AG10803 (cell line): ENCODE measurements at regions not wholly inside any gene's neighbourhood (a gene's known extent, or its start where the extent isn't known, plus 50 kb on each side); places are given as distances from the start of the nearest gene placed in this dataset.

Source experiments
- DNase-seq: peaks from one replicate; pipeline ENCODE4 v3.0.0; 2010; ENCODE audit warnings: low read depth
- H3K4me3 ChIP-seq: 2 replicates; pipeline ENCODE4 v1.5.1; 2011; ENCODE audit warnings: mild to moderate bottlenecking, low read length, control low read depth
- TF ChIP-seq, protein P1 (sequence below): conservative IDR thresholded peaks from 2 replicates; pipeline ENCODE4 v1.5.1; 2011; ENCODE audit warnings: mild to moderate bottlenecking, low read length, control low read depth, inconsistent platforms

DNA sequence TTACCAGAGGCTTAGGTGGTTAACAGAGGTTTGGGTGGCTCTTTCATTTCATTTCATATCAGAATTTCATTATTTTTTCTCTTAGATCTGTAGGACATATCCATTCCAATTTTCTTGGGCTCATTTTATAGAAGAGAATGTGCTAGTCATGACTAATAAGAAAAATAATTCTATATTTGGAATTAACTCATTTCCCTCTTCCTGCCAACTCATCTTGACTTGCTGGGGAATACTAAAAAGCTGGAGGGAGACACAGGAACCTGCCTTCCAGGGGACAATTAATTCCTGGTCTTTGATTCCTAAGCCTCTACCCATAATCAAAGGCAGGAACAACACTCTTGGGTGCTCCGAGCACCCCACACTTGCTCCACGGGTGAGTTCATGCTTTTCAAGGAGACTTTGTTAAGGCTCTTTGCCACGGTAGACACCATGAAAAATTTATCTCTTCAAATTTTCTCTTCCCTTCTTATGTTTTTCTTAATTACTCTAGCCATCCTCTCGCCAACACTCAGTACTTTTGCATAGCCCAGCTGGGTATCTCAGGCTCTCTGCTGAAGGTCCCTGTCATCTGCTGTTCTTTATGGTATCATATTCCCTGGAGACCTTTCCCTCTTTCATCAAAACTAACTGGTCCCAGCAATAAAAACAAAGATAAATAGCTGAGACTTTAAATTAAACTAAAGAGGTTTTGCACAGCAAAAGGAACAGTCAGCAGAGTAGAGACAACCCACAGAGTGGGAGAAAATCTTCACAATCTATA is 273.9 kb downstream of the NPR3 start:
- TF ChIP-seq, protein P1, sequence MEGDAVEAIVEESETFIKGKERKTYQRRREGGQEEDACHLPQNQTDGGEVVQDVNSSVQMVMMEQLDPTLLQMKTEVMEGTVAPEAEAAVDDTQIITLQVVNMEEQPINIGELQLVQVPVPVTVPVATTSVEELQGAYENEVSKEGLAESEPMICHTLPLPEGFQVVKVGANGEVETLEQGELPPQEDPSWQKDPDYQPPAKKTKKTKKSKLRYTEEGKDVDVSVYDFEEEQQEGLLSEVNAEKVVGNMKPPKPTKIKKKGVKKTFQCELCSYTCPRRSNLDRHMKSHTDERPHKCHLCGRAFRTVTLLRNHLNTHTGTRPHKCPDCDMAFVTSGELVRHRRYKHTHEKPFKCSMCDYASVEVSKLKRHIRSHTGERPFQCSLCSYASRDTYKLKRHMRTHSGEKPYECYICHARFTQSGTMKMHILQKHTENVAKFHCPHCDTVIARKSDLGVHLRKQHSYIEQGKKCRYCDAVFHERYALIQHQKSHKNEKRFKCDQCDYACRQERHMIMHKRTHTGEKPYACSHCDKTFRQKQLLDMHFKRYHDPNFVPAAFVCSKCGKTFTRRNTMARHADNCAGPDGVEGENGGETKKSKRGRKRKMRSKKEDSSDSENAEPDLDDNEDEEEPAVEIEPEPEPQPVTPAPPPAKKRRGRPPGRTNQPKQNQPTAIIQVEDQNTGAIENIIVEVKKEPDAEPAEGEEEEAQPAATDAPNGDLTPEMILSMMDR, result no peak
- no peak for DNase-seq
- no peak overlapping the region for H3K4me3 ChIP-seq

DNA sequence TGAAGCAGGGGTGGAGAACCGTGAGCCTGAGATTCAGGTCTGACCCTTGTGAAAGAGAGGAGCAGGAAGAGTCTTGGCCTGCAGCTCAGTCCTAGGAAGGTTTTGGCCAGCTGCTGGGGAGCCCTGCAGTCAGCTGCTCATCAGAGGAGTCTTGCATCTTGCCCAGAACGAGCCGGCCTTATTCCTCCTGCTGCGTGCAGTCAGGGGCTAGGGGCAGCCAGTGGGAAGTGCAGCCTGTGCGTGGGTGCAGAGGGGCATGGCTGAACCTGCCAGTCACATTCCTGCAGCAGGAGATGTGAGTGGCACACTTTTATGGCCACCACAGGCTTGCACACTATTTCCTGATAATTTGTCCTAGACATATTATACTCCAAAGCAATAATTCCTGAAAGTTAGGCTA is 278.7 kb downstream of the NPR3 start:
- H3K4me3 ChIP-seq, result no peak overlapping the region
- no peak for DNase-seq
- TF ChIP-seq, protein P1, result no peak

DNA sequence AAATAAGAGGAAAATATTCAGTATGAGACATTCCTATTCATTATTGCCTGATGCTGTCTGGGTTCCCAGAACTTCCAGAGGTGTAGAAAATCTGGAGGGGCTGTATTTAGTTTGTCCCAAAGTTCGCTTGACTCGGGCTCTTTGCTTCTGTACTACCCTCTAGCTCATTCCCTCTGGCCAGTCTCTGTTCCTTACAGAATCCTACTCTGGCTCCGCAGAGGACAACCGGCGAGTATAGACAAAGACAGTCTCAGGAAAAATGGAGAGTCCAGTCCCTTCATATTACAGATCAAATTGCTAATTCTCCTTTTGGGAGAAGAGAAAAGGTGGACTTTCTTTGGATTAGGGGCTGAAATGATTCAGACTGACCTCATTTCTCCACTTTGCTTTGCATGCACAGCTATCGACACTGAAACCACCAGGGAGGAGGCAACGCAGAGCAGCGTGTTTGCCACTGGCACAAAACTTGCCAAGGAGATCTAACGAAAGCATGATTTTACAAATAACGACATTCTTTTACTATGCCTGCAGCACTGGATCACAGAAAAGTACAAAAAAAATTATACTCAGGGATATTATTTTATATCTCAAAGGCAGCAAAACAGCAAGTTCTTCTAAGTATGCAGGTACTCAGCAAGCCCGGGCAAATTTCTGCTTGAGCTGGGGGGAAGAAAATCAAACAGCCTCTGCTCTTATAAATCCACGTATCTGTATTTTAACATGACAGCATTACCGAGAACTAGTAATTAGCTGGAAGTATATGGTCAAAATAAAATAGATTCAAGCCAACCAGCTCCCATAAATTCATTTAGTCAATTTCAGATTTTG is 279.7 kb downstream of the NPR3 start:
- TF ChIP-seq, protein P1, result no peak
- DNase-seq, result no peak

DNA sequence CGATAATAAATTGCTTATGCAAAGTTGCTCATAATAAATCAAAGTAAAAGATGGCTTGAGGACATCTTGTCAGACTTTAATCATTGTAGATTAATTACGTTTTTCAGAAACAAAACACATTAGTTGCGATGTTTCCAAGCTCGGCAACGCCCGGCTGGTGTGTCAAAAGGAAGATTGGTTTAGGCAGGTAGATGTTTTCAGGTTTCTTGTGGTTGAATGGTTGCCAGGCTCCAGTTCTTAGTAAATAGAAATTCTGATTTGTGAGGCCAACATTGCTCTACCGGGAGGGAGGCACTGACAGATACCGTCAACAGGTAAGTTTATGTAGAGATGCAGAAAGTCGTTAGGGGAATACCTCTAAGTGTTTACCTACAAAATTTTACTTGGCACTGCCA is 280.3 kb downstream of the NPR3 start:
- H3K4me3 ChIP-seq, result no peak overlapping the region
- TF ChIP-seq, protein P1, result no peak
- no peak for DNase-seq

More for the DNA sequence above, 279.7 kb downstream of the NPR3 start:
- H3K4me3 ChIP-seq, result no peak overlapping the region

DNA sequence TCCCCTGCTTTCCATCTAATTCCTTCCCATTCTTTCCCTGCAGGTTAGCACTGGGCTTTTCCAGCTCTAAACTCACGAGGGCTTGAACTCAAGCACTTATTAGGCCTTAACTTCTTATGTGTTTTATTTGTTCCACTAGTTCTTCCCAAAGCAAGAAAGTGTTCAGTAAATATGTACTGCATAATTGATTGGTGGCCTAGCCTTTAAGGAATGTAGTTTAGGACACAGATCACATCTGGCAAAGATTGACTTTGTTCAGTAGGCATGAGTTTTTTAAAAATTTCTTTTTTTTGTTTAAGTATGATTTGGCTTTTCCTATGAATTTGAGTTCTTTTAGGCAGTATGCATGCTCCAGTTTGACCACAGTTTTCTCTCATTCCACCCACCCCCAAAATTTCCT is 285.2 kb downstream of the NPR3 start:
- TF ChIP-seq, protein P1, result no peak
- DNase-seq, result peak; percentile 63
- H3K4me3 ChIP-seq, result no peak overlapping the region

DNA sequence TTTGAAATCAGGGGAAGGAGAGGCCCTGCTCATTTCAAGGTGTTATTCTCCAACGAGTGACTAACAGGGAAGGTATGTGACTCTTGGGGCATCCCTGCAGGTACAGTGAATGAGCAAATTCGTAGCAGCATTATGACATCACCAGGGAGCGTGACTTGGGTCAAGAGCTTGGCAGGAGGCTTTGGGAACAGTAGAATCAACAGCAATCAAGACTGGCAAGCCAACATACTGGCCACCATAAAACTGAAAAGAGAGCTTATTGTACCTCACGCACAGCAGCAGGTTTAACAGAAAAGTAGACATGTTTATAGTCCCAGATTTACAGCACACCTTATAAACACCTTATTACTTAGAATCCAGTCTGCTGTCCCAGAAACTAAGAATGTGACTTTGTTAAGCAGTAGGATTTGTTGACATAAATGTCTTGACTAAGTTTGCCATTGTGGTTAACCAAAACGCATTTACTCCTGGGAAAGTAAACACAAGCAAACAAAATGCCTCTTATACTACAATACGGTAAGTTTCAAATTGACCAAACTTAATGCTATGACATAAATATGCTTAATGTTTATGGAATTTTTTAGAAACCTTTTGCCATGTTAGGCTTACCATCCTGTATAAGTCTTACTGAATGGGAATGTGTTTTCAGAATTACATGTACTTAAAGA is 297.8 kb downstream of the NPR3 start:
- no peak overlapping the region for H3K4me3 ChIP-seq
- DNase-seq, result no peak
- TF ChIP-seq, protein P1, result no peak
